ENCODE measurements at regions not wholly inside any gene's neighbourhood (a gene's known extent, or its start where the extent isn't known, plus 50 kb on each side); places are given as distances from the start of the nearest gene placed in this dataset.

GRCh38 chr10:58066979-58067378 is 200.7 kb downstream of the IPMK start:
- intact Hi-C loops (cut with micrococcal nuclease): no loop called here
- Histone ChIP-seq H3K4me2 (replicated peaks; ENCODE audit: low read depth, low read length, poor library complexity, severe bottlenecking) (no peak overlapping the region), H3K27ac (ENCODE audit: low read length in 2 of 2) (no peak overlapping the region), H3K9me3 (ENCODE audit: control extremely low read depth in 1 of 3, control insufficient read depth in 2 of 3, insufficient read depth in 1 of 3, low read length in 2 of 3) (no peaks in the 10 kb centered on the region), H2AFZ (ENCODE audit: insufficient read depth, low read depth, low read length, poor library complexity, severe bottlenecking) (no peak overlapping the region), H3K4me1 (ENCODE audit: control insufficient read depth in 2 of 2, insufficient read depth in 2 of 2, low read length in 2 of 2) (no peaks in the 10 kb centered on the region), H3K9ac (ENCODE audit: low read length) (no peak overlapping the region), H3K4me3 (ENCODE audit: control extremely low read depth in 1 of 5, extremely low read depth in 1 of 5, insufficient read depth in 1 of 5, low read depth in 2 of 5, low read length in 4 of 5) (no peak overlapping the region), H4K20me1 (ENCODE audit: control insufficient read depth, insufficient read depth, low read length, poor library complexity, severe bottlenecking) (no peaks in the 10 kb centered on the region), H3K27me3 (replicated peaks in 1 of 4; ENCODE audit: control extremely low read depth in 1 of 4, control insufficient read depth in 3 of 4, insufficient read depth in 4 of 4, low read length in 3 of 4) (no peaks in the 10 kb centered on the region), H3K79me2 (ENCODE audit: control insufficient read depth, insufficient read depth, low read length) (no peaks in the 10 kb centered on the region), H3K36me3 (replicated peaks in 1 of 2; ENCODE audit: control extremely low read depth in 1 of 2, control insufficient read depth in 1 of 2, extremely low read depth in 1 of 2, insufficient read depth in 2 of 2, low read length in 1 of 2) (no peaks in the 10 kb centered on the region)
- no peaks in the 10 kb centered on the region for H3K4me1 Mint-ChIP-seq
- no peak for ATAC-seq (ENCODE audit: low read depth)
- WGBS (ENCODE audit: insufficient coverage): 74% methylated on average over 3 of the region's 4 CpGs
- TF ChIP-seq EZH2 (IDR thresholded peaks at IDR 0.05; ENCODE audit: borderline replicate concordance, insufficient read depth, low read depth, low read length, poor library complexity, severe bottlenecking): no peak
- no peak for TF ChIP-seq CTCF (IDR thresholded peaks at IDR 0.05)
- no peak overlapping the region for H3K4me3 Mint-ChIP-seq
- DNase-seq: no peak
- no peaks in the 10 kb centered on the region for H3K9me3 Mint-ChIP-seq (ENCODE audit: insufficient read depth)
- CTCF ChIA-PET: no interaction called here
- H3K27ac Mint-ChIP-seq: no peak overlapping the region
- POLR2A ChIA-PET: no interaction called here
- H3K27me3 Mint-ChIP-seq: peaks cover 4% of the 10 kb centered on the region

- Histone ChIP-seq H2AFZ (ENCODE audit: insufficient read depth, low read depth, low read length, poor library complexity, severe bottlenecking) (no peak overlapping the region), H3K27me3 (replicated peaks in 1 of 4; ENCODE audit: control extremely low read depth in 1 of 4, control insufficient read depth in 3 of 4, insufficient read depth in 4 of 4, low read length in 3 of 4) (no peaks in the 10 kb centered on the region), H3K9me3 (ENCODE audit: control extremely low read depth in 1 of 3, control insufficient read depth in 2 of 3, insufficient read depth in 1 of 3, low read length in 2 of 3) (no peaks in the 10 kb centered on the region), H4K20me1 (ENCODE audit: control insufficient read depth, insufficient read depth, low read length, poor library complexity, severe bottlenecking) (no peaks in the 10 kb centered on the region), H3K4me1 (ENCODE audit: control insufficient read depth in 2 of 2, insufficient read depth in 2 of 2, low read length in 2 of 2) (no peaks in the 10 kb centered on the region), H3K27ac (ENCODE audit: low read length in 2 of 2) (no peak overlapping the region), H3K4me2 (replicated peaks; ENCODE audit: low read depth, low read length, poor library complexity, severe bottlenecking) (no peak overlapping the region), H3K36me3 (replicated peaks in 1 of 2; ENCODE audit: control extremely low read depth in 1 of 2, control insufficient read depth in 1 of 2, extremely low read depth in 1 of 2, insufficient read depth in 2 of 2, low read length in 1 of 2) (no peaks in the 10 kb centered on the region), H3K79me2 (ENCODE audit: control insufficient read depth, insufficient read depth, low read length) (no peaks in the 10 kb centered on the region), H3K4me3 (ENCODE audit: control extremely low read depth in 1 of 5, extremely low read depth in 1 of 5, insufficient read depth in 1 of 5, low read depth in 2 of 5, low read length in 4 of 5) (no peak overlapping the region), H3K9ac (ENCODE audit: low read length) (no peak overlapping the region)
- WGBS (ENCODE audit: insufficient coverage): 70% methylated on average over 4 of the region's 4 CpGs
- no peaks in the 10 kb centered on the region for H3K9me3 Mint-ChIP-seq (ENCODE audit: insufficient read depth)
- ChIA-PET CTCF (interaction anchor here (0.8 kb wide), 1 partner anchor 9 kb away, joined by 3 read pairs; no protein-coding TSS in a partner anchor), POLR2A (no interaction called here)
- H3K27ac Mint-ChIP-seq: no peak overlapping the region
- intact Hi-C loops (cut with micrococcal nuclease): no loop called here
- DNase-seq: no peak
- ATAC-seq (ENCODE audit: low read depth): no peak
- H3K27me3 Mint-ChIP-seq: peaks cover 4% of the 10 kb centered on the region
- no peaks in the 10 kb centered on the region for H3K4me1 Mint-ChIP-seq
- H3K4me3 Mint-ChIP-seq: no peak overlapping the region
- no peak for TF ChIP-seq EZH2 (IDR thresholded peaks at IDR 0.05; ENCODE audit: borderline replicate concordance, insufficient read depth, low read depth, low read length, poor library complexity, severe bottlenecking)
- no peak for TF ChIP-seq CTCF (IDR thresholded peaks at IDR 0.05)
Measured at GRCh38 chr10:58066126-58066525, 201.6 kb downstream of the IPMK start.
